Endometrium (tissue), 2 donors: ENCODE measurements at regions not wholly inside any gene's neighbourhood (a gene's known extent, or its start where the extent isn't known, plus 50 kb on each side); places are given as distances from the start of the nearest gene placed in this dataset.
"Not testable (repeated sequence)": the region's sequence is repeated elsewhere in the genome, so short reads cannot be mapped to it uniquely, and the experiment has no call there.

Experiments
- FAIRE-seq: peaks from 2 replicates; lab custom pipeline; 2012; peaks lifted over from hg19 to GRCh38; lab: Jason Lieb, UNC
- donor health status: control.
- donor health status: control.

- FAIRE-seq: no peak
Observed at GRCh38 chr7:138317044-138317596, 142.9 kb upstream of the TRIM24 start.

- no peak for FAIRE-seq
Observed at GRCh38 chr7:138324941-138325340, 135.1 kb upstream of the TRIM24 start.

GRCh38 chr7:138325434-138325833 lies 134.6 kb upstream of the TRIM24 start:
- FAIRE-seq: no peak

GRCh38 chr7:138328215-138328614 lies 131.8 kb upstream of the TRIM24 start:
- no peak for FAIRE-seq

- FAIRE-seq: not testable (repeated sequence)
Observed at GRCh38 chr7:138332850-138333249, 127.2 kb upstream of the TRIM24 start.

GRCh38 chr7:138338361-138338760 lies 121.7 kb upstream of the TRIM24 start:
- no peak for FAIRE-seq

- FAIRE-seq: not testable (repeated sequence)
Observed at GRCh38 chr7:138339229-138339628, 120.8 kb upstream of the TRIM24 start.

GRCh38 chr7:138342990-138343389 lies 117.1 kb upstream of the TRIM24 start:
- no peak for FAIRE-seq

- FAIRE-seq: no peak
Observed at GRCh38 chr7:138345567-138345966, 114.5 kb upstream of the TRIM24 start.

GRCh38 chr7:138346975-138347374 lies 113.1 kb upstream of the TRIM24 start:
- no peak for FAIRE-seq

- no peak for FAIRE-seq
Observed at GRCh38 chr7:138349841-138350700, 110.0 kb upstream of the TRIM24 start.

GRCh38 chr7:138350701-138351357 lies 109.2 kb upstream of the TRIM24 start:
- no peak for FAIRE-seq

- no peak for FAIRE-seq
Observed at GRCh38 chr7:138352570-138353461, 107.2 kb upstream of the TRIM24 start.

- FAIRE-seq: no peak
Observed at GRCh38 chr7:138354066-138354465, 106.0 kb upstream of the TRIM24 start.

GRCh38 chr7:138355254-138355653 lies 104.8 kb upstream of the TRIM24 start:
- FAIRE-seq: no peak

- no peak for FAIRE-seq
Observed at GRCh38 chr7:138358850-138359341, 101.2 kb upstream of the TRIM24 start.

GRCh38 chr7:138359870-138360559 lies 100.0 kb upstream of the TRIM24 start:
- FAIRE-seq: no peak

GRCh38 chr7:138363721-138364120 lies 96.3 kb upstream of the TRIM24 start:
- no peak for FAIRE-seq

- FAIRE-seq: not testable (repeated sequence)
Observed at GRCh38 chr7:138366137-138366536, 93.9 kb upstream of the TRIM24 start.

- FAIRE-seq: not testable (repeated sequence)
Observed at GRCh38 chr7:138366676-138367075, 93.4 kb upstream of the TRIM24 start.

- no peak for FAIRE-seq
Observed at GRCh38 chr7:138369797-138370196, 90.3 kb upstream of the TRIM24 start.
